ENCODE measurements at regions not wholly inside any gene's neighbourhood (a gene's known extent, or its start where the extent isn't known, plus 50 kb on each side); places are given as distances from the start of the nearest gene placed in this dataset.

- TF ChIP-seq YY1 (IDR thresholded peaks at IDR 0.05; ENCODE audit: low read depth, low read length): no peak
These were observed 951.5 kb upstream of the POU3F4 start (continued) for GRCh38 chrX:82556588-82556987.

- 98% methylated on average over 3 of the region's 3 CpGs; no CpG with 5 or more reads in 1 of the 2 experiments for WGBS, 2 experiments (ENCODE audit: extremely low coverage in 1 of 2, insufficient coverage in 1 of 2, insufficient read length in 1 of 2, insufficient replicate concordance in 2 of 2, low coverage in 1 of 2, low lambda C conversion rate in 2 of 2, missing lambda C conversion rate in 1 of 2)
- Histone ChIP-seq H3K4me2 (ENCODE audit: insufficient read depth in 1 of 2, low read depth in 2 of 2, low read length in 2 of 2) (no peak overlapping the region), H2BK12ac (ENCODE audit: low read depth, low read length) (no peak overlapping the region), H2AFZ (ENCODE audit: low read length) (no peak overlapping the region), H4K8ac (ENCODE audit: extremely low read depth, insufficient read depth, low read length) (no peak overlapping the region), H2BK15ac (ENCODE audit: low read length) (no peak overlapping the region), H4K91ac (replicated peaks; ENCODE audit: insufficient read length, low read length) (no peak overlapping the region), H3K23ac (ENCODE audit: insufficient read length) (no peak overlapping the region), H3K56ac (replicated peaks; ENCODE audit: insufficient read length, low read depth, low read length) (no peak overlapping the region), H3K36me3 (ENCODE audit: control insufficient read depth in 2 of 4, insufficient read depth in 4 of 4, low read length in 3 of 4) (no peaks in the 10 kb centered on the region), H2BK5ac (ENCODE audit: low read depth, low read length) (no peak overlapping the region), H4K5ac (ENCODE audit: insufficient read length, low read depth, low read length) (no peak overlapping the region), H3K18ac (ENCODE audit: extremely low read depth, low read length) (no peak overlapping the region), H2AK5ac (ENCODE audit: low read depth, low read length) (no peak overlapping the region), H3K27ac (ENCODE audit: low read depth, low read length) (no peak overlapping the region), H3K27me3 (replicated peaks in 1 of 4; ENCODE audit: control insufficient read depth in 3 of 4, extremely low read depth in 1 of 4, insufficient read depth in 3 of 4, low read length in 3 of 4) (no peaks in the 10 kb centered on the region), H3K14ac (ENCODE audit: insufficient read length) (no peak overlapping the region), H3K23me2 (ENCODE audit: low read depth, low read length) (peaks cover 2% of the 10 kb centered on the region; the same call in 1 of the 2 replicates), H3K79me2 (ENCODE audit: control insufficient read depth in 1 of 2, insufficient read depth in 2 of 2, low read length in 2 of 2) (no peaks in the 10 kb centered on the region), H2BK20ac (ENCODE audit: low read length) (no peak overlapping the region), H2BK120ac (replicated peaks; ENCODE audit: low read depth, low read length) (no peak overlapping the region), H3K9me3 (ENCODE audit: insufficient read depth in 2 of 2, low read depth in 1 of 2, low read length in 1 of 2) (no peaks in the 10 kb centered on the region), H3K4me3 (ENCODE audit: extremely low read depth in 1 of 4, insufficient read depth in 2 of 4, low read depth in 3 of 4, low read length in 4 of 4) (no peak overlapping the region), H3K9ac (replicated peaks in 1 of 4; ENCODE audit: extremely low read depth in 1 of 4, low read depth in 3 of 4, low read length in 3 of 4) (no peak overlapping the region), H3K4me1 (replicated peaks in 1 of 4; ENCODE audit: control insufficient read depth in 3 of 4, insufficient read depth in 4 of 4, low read length in 3 of 4) (no peaks in the 10 kb centered on the region), H4K20me1 (replicated peaks in 1 of 2; ENCODE audit: control insufficient read depth in 1 of 2, insufficient read depth in 2 of 2, low read length in 2 of 2) (no peaks in the 10 kb centered on the region), H3K79me1 (ENCODE audit: low read depth, low read length) (no peaks in the 10 kb centered on the region), H3K4ac (replicated peaks; ENCODE audit: insufficient read length, low read depth, low read length) (no peak overlapping the region)
- FAIRE-seq (no peak), DNase-seq (ENCODE audit: low read depth in 1 of 2, low spot score in 2 of 2) (no peak)
- no peak for TF ChIP-seq TAF1 (IDR thresholded peaks at IDR 0.05; ENCODE audit: low read depth, low read length)
- TF ChIP-seq FOSL1 (IDR thresholded peaks at IDR 0.05; ENCODE audit: insufficient read depth, low read depth, low read length): no peak
- no peak for TF ChIP-seq BCL11A (IDR thresholded peaks at IDR 0.05; ENCODE audit: low read depth in 2 of 2, low read length in 2 of 2)
- TF ChIP-seq PHF8 (conservative IDR thresholded peaks at IDR 0.05; ENCODE audit: low read depth, low read length): no peak
- no peak for TF ChIP-seq CHD1 (IDR thresholded peaks at IDR 0.05; ENCODE audit: low read depth, low read length)
- no peak for TF ChIP-seq TAF7 (optimal IDR thresholded peaks at IDR 0.05; ENCODE audit: borderline replicate concordance, low read depth, low read length)
- TF ChIP-seq ATF3 (IDR thresholded peaks at IDR 0.05; ENCODE audit: insufficient read depth, low read depth, low read length): no peak
- ChIA-PET CTCF (ENCODE audit: partially characterized antibody) (no interaction called here), POLR2A (ENCODE audit: partially characterized antibody) (no interaction called here)
These were observed 922.2 kb upstream of the POU3F4 start for GRCh38 chrX:82585868-82586267.

Measured in H1 (cell line).